HG03520 (cell line): ENCODE measurements at regions not wholly inside any gene's neighbourhood (a gene's known extent, or its start where the extent isn't known, plus 50 kb on each side); places are given as distances from the start of the nearest gene placed in this dataset.
A peak's percentile ranks its signal among the peaks of the same experiment; 100 is the strongest.
"Not testable (repeated sequence)": the region's sequence is repeated elsewhere in the genome, so short reads cannot be mapped to it uniquely, and the experiment has no call there.

ENCODE experiments used
- ATAC-seq: cut with Tn5 transposase; IDR thresholded peaks from one replicate; pipeline ENCODE4 v1.9.1; 2021; ENCODE audit warnings: mild to moderate bottlenecking, moderate library complexity; ENCODE audit not compliant: unreplicated experiment

DNA sequence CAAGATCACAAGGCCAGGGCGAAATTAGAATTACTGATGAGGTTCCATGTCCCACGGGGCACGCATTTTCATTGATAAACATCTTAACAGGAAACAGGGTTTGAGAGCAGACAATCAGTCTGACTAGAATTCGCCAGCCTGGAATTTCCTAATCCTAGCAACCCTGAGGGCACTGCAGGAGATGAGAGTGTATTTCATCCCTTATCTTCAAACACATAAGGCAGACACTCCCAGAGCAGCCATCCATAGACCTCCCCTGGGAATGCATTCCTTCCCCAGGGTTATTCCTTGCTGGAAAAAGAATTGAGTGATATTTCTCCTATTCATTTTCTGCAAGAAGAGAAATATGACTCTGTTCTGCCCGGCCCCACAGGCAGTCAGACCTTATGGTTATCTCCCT lies 821.7 kb downstream of the MAT2B start:
- ATAC-seq, result not testable (repeated sequence)

DNA sequence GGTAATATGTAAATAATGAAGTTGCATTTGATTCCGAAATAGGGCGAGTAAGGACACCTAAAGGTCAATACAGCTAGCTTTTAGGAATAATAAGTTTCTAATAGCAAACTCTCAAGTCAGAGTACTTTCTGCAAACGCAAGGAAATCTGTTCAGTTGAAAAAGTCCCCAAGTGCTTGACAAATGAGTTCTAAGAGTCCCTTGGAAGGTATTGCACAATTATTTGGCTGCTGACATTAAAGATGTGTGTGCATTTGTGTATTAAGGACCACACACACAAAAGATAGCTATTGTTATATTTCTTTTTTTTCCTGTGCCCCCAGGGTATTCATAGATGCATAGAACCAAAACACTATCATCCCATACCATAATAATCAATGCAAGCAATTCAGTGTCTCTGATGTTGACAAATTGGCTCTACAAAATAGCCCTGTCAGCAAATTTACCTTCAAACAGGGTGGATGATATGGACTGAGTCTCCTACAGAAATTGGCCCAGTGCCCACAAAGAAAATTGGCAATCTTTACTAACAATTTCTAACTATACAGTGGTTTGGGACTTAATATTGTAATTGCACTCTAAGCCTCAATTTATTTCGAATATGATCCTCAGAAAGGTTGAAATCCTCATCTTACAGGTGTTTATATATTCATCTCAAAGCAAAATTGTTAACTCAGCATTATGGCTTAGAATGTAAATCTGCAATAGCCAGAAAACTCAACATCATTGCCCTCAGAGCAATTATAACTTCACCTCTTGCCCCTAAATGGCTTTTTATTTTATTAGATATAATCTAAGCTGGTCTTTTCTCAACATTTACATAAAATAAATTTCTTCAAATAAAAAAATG lies 827.2 kb downstream of the MAT2B start:
- no peak for ATAC-seq

DNA sequence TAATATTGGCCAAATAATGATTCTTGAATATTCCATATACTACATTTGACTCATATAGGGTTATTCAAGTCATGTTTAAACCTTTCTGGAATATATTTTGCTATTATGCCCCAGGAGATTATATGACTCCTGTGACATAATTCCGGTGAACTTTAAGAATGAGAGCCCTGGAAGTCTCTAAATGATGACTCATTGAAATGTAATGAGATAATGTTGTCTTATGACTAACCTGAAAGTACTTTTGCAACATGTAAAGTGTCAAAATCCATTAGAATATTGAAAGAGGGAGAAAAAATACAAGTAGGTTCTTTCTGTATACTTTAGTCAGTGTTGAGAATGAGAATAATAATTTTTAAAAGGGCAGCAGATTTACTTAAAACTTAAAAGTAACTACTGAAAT lies 830.4 kb downstream of the MAT2B start:
- ATAC-seq, result no peak

DNA sequence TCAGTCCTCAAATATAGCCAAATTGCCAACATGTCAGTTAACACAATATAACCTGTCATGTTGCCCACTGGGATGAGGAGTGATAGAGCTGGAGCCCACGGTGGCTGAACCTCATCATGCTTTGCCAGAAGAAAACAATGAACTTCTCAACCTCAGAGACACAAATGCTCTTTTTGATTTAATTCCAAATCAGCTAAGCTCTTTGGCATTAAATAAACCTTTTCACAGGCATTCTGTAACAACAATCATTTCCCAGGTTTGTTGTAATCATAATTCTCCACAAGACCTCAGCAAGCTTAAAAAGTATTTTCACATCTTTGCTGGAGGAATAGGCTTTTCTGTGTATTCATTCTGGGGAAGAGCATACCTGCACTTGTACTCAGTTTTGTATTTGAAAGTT lies 830.9 kb downstream of the MAT2B start:
- no peak for ATAC-seq

DNA sequence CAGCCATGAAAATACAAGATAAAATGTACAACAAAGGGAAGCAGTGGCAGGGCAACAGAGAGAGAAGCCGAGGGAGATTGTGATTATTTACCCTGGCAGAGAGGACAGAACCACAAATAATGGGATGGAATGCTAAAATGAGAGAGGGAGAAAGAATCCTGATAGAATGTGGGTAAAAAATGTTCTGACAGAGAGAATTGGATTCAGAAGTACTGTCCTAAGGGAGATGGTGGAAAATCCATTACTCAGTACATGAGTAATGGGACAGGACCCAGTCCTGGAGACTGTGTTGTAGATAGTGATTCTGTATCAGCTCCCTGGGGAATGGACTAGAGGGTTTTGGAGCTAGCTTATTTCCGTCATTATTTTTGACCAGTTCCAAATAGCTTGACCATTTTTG lies 831.5 kb downstream of the MAT2B start:
- ATAC-seq, result no peak

DNA sequence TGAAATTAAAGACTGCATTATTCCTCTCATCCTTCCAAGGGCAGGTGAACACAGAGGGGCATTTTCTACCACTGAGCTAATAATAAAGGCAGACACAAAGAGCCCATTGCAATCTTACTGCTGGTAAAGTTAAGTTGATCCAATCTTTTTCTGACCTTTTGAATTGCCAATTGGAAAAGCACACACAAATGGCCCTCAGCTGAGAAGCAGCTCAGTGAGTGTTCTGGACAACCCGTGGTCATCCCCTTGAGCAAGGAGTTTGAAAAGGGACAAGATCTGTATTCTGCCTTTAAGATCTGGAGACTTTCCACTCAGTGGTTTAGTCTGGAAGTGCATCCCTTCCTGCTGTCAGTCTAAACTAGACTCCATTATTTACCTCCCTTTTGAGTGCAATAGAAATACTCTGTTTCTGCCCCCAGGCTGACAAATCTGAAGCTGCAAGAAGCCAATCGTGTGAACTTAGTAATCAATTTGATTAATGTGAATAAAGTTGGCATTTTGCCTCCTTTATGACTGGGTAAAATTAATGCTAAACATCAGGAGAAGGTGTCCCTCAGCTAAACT lies 835.7 kb downstream of the MAT2B start:
- no peak for ATAC-seq

DNA sequence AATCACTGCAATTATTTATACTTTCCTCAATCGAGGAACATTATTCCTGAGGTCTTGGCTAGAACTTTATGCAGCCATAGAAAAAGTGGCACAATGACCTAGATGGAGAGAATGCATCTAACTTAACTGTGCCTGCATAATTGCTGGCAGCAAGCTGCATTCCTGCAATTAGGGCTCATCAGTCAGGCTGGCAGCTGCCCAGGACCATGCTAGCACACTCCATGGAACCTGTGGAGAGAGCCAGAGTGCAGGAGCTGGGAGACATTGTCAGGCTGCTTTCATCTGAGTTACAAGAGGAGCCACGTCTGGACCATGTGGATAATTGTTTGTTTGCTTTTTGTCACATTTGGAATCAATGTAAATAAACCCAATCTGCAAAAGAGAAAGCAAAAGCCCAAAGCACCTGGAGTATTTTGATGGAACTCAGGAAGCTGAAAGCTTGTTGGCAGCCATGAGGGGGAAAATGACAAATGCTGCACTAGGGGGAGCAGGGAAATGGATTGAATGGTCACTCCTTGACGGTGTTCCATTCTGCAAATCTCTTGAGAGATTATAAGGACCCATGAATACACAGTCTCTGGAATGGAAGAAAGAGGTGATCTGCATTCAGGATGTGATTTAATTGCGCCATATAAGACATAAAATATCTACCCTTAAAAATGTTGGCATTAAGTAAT lies 839.9 kb downstream of the MAT2B start:
- ATAC-seq, result no peak

DNA sequence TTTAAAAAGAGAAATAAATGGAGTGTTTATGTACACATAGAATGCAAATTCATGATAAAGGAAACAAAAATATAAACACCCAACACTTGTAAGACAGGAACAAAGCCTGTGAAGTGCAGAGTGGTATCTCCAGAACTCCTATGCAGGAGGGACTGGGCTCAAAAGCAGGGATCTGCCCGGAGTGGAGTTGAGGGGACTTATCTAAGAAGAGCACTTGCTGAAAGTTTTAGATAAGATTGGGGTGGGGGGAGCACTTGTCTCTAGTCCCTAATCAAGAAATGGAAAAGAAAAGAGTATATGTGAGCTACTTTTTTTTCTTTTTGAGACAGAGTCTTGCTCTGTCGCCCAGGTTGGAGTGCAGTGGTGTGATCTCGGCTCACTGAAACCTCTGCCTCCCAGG lies 840.4 kb downstream of the MAT2B start:
- no peak for ATAC-seq

DNA sequence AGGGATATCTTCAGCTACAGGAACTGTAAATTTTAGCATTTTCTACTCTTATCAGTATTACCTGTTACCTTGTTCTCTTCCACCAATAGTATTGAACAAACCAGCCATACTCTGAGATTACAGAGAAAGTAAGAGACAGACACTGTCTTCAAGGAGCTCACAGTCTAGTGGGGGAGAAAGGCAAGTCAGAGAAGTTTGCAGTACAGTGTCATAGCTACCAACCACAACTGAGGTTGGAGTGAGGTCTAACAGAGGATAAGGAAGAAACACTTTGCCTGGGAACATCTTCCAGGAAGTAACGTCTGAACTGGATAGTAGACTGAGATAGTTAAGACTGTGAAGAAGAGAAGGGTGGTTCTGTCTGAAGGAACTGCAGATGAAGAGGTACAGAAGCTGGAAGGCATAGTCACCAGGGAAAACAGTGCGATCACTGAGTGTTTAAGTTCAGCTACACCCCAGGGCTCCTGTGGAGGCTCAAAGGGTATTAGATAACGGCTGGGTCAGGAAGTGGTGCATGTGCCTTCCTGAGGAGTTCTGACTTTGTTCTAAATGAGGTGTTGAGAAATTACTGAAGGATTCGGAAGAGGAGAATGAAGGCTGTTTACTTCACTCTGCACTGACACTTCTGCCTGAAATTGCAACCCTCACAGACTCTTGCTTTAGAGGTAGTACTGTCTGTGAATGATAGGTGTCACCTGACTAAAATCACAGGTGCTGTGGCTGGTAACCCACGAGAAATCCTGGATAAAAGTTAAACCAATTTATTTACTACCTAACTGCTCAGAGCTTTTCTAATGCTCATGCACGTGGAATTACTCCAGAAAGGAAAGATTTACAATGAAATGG lies 841.6 kb downstream of the MAT2B start:
- no peak for ATAC-seq

DNA sequence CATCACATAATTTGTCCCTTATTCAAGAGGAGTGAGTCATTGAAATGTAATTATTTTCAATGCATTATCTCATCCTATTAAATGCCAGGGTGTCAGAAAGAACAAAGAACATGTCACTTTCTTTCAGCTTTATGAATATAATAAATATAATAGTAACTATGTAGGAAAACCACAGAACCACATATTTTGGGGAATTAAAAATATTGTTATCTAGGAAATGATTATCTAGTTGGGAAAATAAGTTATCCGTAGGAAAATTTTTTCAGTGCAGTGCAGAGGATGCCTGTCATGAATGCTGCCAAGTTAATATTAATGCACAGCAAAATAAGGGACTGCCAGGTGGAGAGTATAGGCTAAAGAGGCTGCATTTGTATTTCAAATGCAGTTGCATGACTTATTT lies 844.8 kb downstream of the MAT2B start:
- ATAC-seq, result no peak

DNA sequence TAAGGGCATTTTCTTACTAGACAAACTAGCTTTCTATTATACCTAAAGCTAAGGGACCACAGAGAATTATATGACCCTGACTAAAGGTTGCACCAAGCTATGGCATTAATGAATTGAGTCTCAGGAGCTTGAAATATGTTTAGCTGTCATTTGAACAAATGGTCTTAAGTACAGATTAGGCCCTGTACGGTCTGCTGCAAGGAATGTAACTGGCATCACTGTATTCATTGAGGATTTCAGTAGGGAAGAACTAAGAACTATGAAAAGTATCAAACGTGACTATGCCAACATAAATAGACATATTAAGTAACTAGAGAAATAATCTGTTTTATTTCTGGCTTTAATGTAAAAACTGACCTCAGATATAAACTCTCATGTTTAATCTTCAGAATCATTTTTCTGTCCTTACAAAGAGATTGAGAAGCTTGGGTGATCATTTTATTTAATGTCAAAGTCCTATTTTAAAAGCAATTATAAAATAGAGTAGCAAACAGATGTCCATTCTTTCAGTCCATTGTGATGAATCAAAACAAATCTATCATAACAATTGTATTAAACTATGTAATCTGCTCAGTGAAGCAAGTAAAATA lies 845.9 kb downstream of the MAT2B start:
- no peak for ATAC-seq

DNA sequence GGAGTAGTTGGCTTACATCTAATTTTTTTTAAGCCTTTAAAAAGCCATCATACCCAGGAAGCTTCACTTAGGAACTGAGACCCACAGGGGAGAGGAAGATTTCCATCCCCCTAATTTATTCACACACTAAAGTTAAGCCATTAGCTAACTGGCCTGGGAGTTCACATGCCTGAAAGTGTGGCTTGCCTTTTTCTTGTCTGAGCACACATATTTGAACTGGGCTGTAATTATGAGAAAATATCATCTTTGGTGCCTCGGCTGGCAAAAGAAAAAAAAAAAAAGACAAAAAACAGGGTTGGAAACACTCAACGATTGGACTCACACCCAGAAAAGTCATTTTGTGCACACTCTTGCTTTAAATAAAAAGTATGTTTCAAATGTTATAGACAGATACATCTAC lies 847.3 kb downstream of the MAT2B start:
- no peak for ATAC-seq

DNA sequence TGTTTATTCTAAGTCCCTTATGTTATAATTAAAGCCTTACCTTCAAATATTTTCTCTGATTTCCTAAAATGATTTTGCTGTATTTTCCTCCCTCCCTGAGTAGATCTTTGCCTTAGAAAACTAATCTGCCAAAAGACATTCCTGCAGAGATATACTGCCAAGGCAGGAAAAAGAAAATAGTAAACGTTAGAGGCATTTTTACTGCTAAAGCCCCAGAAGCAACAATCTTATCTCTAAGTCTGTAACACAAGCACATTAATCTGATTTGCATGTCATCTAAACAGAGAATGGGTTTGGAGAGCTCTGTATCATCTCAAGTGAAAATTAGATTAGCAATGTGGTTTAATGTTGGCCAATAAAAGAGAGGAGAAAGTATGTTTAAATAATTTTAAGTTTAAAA lies 847.7 kb downstream of the MAT2B start:
- ATAC-seq, result no peak

DNA sequence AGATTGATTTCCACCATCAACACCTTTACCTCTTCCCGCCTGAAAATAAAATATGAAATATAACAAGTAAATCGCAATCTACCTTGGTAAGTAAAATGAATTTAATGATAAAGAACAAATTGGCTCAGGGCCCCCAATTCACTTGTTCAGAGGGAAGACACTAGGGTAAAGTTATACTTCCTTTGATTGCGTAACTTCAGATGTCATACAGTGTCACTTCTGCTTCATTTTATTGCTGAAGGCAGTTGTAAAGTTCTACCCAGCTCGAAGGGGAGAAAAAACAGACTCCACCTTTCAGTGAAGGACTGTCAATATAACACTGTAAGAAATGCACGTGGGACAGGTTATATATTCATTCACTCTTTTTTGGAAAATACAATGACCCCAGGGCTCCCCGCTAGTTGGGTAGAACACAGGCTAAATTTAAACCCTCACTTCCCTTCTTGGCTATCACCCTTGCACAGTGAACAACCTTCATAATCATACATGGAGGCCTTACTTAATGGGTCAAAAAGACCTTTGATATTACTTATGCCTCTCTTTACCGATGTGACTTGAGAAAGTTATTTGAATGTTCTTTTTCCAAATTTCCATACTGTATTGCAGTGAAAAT lies 848.8 kb downstream of the MAT2B start:
- no peak for ATAC-seq

DNA sequence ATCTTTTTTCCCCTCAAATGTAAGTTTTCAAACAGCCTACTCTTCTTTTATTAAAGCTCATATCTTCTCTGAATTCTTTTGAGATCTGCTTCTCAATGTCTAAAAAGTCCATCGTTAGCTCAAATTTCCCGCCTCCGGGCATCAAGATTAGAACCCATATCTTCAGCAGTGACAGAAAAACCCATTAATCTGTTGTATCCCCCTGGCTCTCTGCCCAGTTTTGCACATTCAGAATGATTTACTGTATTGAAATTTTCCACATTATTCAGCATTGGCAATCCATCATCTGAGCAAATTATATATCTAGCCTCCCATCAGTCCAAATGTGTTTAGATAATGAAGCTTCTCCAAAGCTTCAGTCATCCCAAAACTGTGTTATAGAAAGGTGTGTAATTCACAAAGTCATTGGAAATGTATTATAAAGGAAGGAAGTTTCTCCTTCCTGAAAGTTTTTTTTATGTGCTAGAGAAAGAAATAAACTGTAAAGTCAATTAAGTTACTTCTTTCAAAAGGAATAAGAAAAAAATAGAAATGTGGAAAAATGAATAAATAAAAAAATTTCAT lies 849.9 kb downstream of the MAT2B start:
- ATAC-seq, result no peak

DNA sequence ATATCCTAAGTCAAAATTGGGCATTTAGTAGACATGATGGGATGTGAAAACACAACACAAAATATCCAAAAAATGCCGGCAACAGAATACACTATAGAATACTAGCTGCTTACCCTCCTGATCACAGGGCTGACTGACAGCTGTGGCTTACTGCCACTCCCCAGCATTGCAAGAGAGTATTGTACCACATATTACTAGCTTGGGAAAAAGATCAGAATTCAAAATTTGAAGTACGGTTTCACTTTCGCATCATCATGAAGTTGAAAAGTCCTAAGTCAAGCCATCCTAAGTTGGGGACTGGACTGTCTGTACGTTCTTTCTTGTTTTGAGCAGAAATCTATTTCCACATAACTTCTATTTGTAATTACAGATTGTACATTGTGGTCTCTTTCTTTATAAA lies 851.4 kb downstream of the MAT2B start:
- no peak for ATAC-seq

DNA sequence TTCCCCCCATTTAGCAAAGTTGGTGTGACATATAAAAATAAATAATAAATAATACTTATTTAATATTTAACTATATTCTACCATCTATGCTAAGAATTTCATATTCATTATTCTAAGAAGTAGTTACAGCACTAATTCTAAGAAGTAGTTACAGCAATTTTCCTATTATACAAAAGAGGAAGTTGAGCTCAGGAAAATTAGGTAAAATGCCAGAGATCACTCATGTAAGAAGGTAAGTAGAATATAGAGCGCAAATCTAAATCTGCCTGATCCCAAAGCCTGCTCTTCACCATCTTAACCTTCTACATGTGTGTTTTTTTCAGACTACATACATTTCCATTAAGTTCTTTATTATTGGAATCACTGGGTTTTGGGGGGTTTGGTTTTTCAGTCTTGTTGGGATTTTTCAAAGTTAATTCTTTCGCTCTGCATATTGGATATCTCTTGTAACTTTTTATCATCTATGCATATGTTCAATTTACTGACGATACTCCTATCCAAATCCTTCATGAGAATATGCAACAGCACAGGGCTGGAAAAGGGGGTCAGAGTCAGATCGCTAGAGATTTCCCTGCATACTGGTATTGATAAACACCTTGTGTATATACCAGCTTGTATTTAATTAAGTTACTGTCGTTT lies 852.1 kb downstream of the MAT2B start:
- no peak for ATAC-seq

DNA sequence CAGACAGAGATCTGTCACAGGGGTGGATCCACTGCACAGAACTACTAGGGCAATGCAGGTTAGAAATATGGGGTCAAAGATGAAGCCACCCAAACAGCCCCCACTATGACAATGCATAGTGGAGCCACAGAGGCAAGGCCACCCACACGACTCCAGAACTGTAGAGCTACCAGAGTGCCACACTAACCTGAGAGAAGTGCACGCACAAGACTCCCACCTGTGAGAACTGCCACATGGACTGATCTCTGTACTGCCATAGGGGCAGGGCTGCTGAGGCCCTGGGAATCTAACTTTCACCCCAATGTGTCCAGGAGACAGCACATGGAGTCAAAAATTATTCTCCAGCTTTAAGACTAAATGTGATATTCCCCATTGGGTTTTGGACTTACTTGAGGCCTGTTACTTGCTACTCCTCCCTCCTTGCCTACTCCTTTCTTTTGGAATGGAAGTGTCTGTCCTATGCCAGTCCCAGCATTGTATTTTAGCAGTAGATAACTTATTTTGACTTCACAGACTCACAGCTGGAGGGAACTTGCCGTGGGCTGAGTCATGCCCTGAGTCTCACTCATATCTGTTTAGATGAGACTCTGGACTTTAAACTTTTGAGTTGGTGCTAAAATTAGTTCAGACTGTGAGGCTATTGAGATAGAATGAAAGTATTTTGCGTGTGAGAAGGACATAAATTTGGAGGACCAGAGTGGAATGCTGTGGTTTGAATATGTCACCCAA lies 853.3 kb downstream of the MAT2B start:
- peak; percentile 67 for ATAC-seq
